ENCODE measurements at regions not wholly inside any gene's neighbourhood (a gene's known extent, or its start where the extent isn't known, plus 50 kb on each side); places are given as distances from the start of the nearest gene placed in this dataset.

GRCh38 chr5:61965490-61965889 is 340.5 kb upstream of the KIF2A start:
- Histone ChIP-seq H3K9me3 (no peaks in the 10 kb centered on the region), H3K4me1 (no peaks in the 10 kb centered on the region), H3K27ac (no peak overlapping the region), H3K4me2 (no peak overlapping the region), H3K4me3 (no peak overlapping the region)
- FAIRE-seq (no peak), DNase-seq (ENCODE audit: low read depth in 1 of 2, low spot score in 1 of 2) (no peak), ATAC-seq (no peak)
- 21% methylated on average over 5 of the region's 5 CpGs for WGBS (ENCODE audit: missing lambda C conversion rate)
- CTCF ChIA-PET = interaction anchor here (0.8 kb wide), 1 partner anchor 9 kb away, joined by 3 read pairs; no protein-coding TSS in a partner anchor
- TF ChIP-seq ATOH8 (CRISPR knock-in tag; IDR thresholded peaks at IDR 0.05; ENCODE audit: low read depth) (no peak), HDAC2 (IDR thresholded peaks at IDR 0.05) (no peak), ZSCAN20 (CRISPR knock-in tag; IDR thresholded peaks at IDR 0.05) (no peak), FOXS1 (CRISPR knock-in tag; IDR thresholded peaks at IDR 0.05) (no peak), TFCP2L1 (CRISPR knock-in tag; IDR thresholded peaks at IDR 0.05) (no peak), EP300 (IDR thresholded peaks at IDR 0.05) (no peak), RFX5 (IDR thresholded peaks at IDR 0.05) (no peak), MAFK (IDR thresholded peaks at IDR 0.05; ENCODE audit: partially characterized antibody) (no peak), JUNB (IDR thresholded peaks at IDR 0.05) (no peak), JUN (IDR thresholded peaks at IDR 0.05) (no peak), ZC3H11A (IDR thresholded peaks at IDR 0.05) (no peak), HEYL (CRISPR knock-in tag; IDR thresholded peaks at IDR 0.05) (no peak)
- POLR2A ChIA-PET = no interaction called here

- ChIA-PET CTCF (no interaction called here), POLR2A (no interaction called here)
- Histone ChIP-seq H3K4me1 (no peaks in the 10 kb centered on the region), H3K9me3 (no peaks in the 10 kb centered on the region), H3K4me2 (no peak overlapping the region), H3K27ac (no peak overlapping the region), H3K4me3 (no peak overlapping the region)
- no peak for DNase-seq (ENCODE audit: low read depth in 1 of 2, low spot score in 1 of 2)
- 0% methylated on average over 1 of the region's 1 CpG for WGBS (ENCODE audit: missing lambda C conversion rate)
- no peak for TF ChIP-seq FOSB (CRISPR knock-in tag; IDR thresholded peaks at IDR 0.05)
- no peak for TF ChIP-seq ESRRA (IDR thresholded peaks at IDR 0.05; ENCODE audit: borderline replicate concordance, low read length)
- no peak for TF ChIP-seq TP53 (CRISPR knock-in tag; IDR thresholded peaks at IDR 0.05)
- TF ChIP-seq MAFK (IDR thresholded peaks at IDR 0.05; ENCODE audit: partially characterized antibody) = no peak
- no peak for TF ChIP-seq FOSL2 (IDR thresholded peaks at IDR 0.05)
- TF ChIP-seq FOSL2 (CRISPR knock-in tag; IDR thresholded peaks at IDR 0.05) = no peak
- no peak for TF ChIP-seq EHMT2 (IDR thresholded peaks at IDR 0.05; ENCODE audit: low read depth)
- no peak for TF ChIP-seq HOXA7 (CRISPR knock-in tag; IDR thresholded peaks at IDR 0.05)
- no peak for TF ChIP-seq USF2 (IDR thresholded peaks at IDR 0.05)
- TF ChIP-seq RAD21 (conservative IDR thresholded peaks at IDR 0.05 in 1 of 2, IDR thresholded peaks at IDR 0.05 in 1 of 2) = no peak
- TF ChIP-seq RNF2 (IDR thresholded peaks at IDR 0.05; ENCODE audit: borderline replicate concordance, low read depth) = no peak
- no peak for TF ChIP-seq SREBF2 (IDR thresholded peaks at IDR 0.05)
- no peak for TF ChIP-seq CBX8 (IDR thresholded peaks at IDR 0.05)
- no peak for TF ChIP-seq KDM1A (IDR thresholded peaks at IDR 0.05; ENCODE audit: low read depth)
- TF ChIP-seq FOXS1 (CRISPR knock-in tag; IDR thresholded peaks at IDR 0.05) = no peak
- TF ChIP-seq ZC3H11A (IDR thresholded peaks at IDR 0.05) = no peak
- no peak for TF ChIP-seq GATA3 (IDR thresholded peaks at IDR 0.05; ENCODE audit: borderline replicate concordance)
- no peak for TF ChIP-seq MAZ (IDR thresholded peaks at IDR 0.05; ENCODE audit: borderline replicate concordance, low read depth, low read length)
- no peak for TF ChIP-seq RARB (CRISPR knock-in tag; IDR thresholded peaks at IDR 0.05)
- no peak for TF ChIP-seq KDM5A (IDR thresholded peaks at IDR 0.05)
- no peak for ATAC-seq
- no peak for FAIRE-seq
These were observed 339.6 kb upstream of the KIF2A start for GRCh38 chr5:61966296-61966955.
